ENCODE measurements at regions not wholly inside any gene's neighbourhood (a gene's known extent, or its start where the extent isn't known, plus 50 kb on each side); places are given as distances from the start of the nearest gene placed in this dataset.
"Not testable (repeated sequence)": the region's sequence is repeated elsewhere in the genome, so short reads cannot be mapped to it uniquely, and the experiment has no call there.

- intact Hi-C loops (cut with DNase I): no loop called here
Measured at GRCh38 chr9:31320494-31320893, 1063.9 kb upstream of the ACO1 start.

GRCh38 chr9:31321256-31321655, 1063.2 kb upstream of the ACO1 start:
- intact Hi-C loops (cut with DNase I): no loop called here
- no peaks in the 10 kb centered on the region for H3K9me3 ChIP-seq
- H3K4me1 ChIP-seq: no peaks in the 10 kb centered on the region
- H3K27me3 ChIP-seq: no peaks in the 10 kb centered on the region
- no peak for TF ChIP-seq CTCF (IDR thresholded peaks at IDR 0.05)
- H3K36me3 ChIP-seq: no peaks in the 10 kb centered on the region
- no peak overlapping the region for H3K4me3 ChIP-seq
- no peak overlapping the region for H3K27ac ChIP-seq
- DNase-seq (ENCODE audit: low spot score in 2 of 2): no peak

More at GRCh38 chr9:31320494-31320893, 1063.9 kb upstream of the ACO1 start:
- no peak for TF ChIP-seq CTCF (IDR thresholded peaks at IDR 0.05)
- DNase-seq (ENCODE audit: low spot score in 2 of 2): no peak
- Histone ChIP-seq H3K36me3 (no peaks in the 10 kb centered on the region), H3K4me1 (no peaks in the 10 kb centered on the region), H3K27me3 (no peaks in the 10 kb centered on the region), H3K4me3 (no peak overlapping the region), H3K9me3 (no peaks in the 10 kb centered on the region), H3K27ac (no peak overlapping the region)

DNA sequence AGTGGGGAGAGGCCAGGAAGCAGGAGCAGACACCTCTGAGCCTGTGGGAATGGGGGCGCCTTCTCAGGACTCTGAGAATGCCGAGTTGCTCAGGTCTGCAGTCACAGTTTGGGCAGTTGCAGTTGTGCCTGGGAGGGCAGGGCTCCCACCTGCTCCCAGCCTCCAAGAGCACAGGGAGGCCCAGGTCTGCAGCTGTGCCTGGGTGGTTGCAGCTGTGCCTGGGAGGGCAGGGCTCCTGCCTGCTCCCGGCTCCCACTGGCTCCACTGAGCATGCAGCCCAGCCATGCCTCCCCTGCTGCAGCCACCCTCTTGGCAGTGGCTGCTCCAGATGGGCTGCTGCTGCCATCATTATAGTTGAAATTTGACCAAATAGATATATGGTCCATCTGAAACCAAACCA, 1062.8 kb upstream of the ACO1 start:
- no peak for DNase-seq (ENCODE audit: low spot score in 2 of 2)
- Histone ChIP-seq H3K36me3 (no peaks in the 10 kb centered on the region), H3K9me3 (no peaks in the 10 kb centered on the region), H3K27me3 (no peaks in the 10 kb centered on the region), H3K4me3 (no peak overlapping the region), H3K27ac (no peak overlapping the region), H3K4me1 (no peaks in the 10 kb centered on the region)
- no peak for TF ChIP-seq CTCF (IDR thresholded peaks at IDR 0.05)
- intact Hi-C loops (cut with DNase I): no loop called here

- Histone ChIP-seq H3K36me3 (no peaks in the 10 kb centered on the region), H3K4me3 (no peak overlapping the region), H3K27ac (no peak overlapping the region), H3K27me3 (no peaks in the 10 kb centered on the region), H3K4me1 (no peaks in the 10 kb centered on the region), H3K9me3 (no peaks in the 10 kb centered on the region)
- DNase-seq (ENCODE audit: low spot score in 2 of 2): no peak
- no peak for TF ChIP-seq CTCF (IDR thresholded peaks at IDR 0.05)
- intact Hi-C loops (cut with DNase I): no loop called here
Measured at GRCh38 chr9:31323726-31324444, 1060.6 kb upstream of the ACO1 start.

- no peaks in the 10 kb centered on the region for H3K9me3 ChIP-seq
- no peaks in the 10 kb centered on the region for H3K27me3 ChIP-seq
- H3K4me3 ChIP-seq: no peak overlapping the region
- intact Hi-C loops (cut with DNase I): no loop called here
- H3K27ac ChIP-seq: no peak overlapping the region
- no peak for TF ChIP-seq CTCF (IDR thresholded peaks at IDR 0.05)
- no peaks in the 10 kb centered on the region for H3K4me1 ChIP-seq
- DNase-seq (ENCODE audit: low spot score in 2 of 2): no peak
- no peaks in the 10 kb centered on the region for H3K36me3 ChIP-seq
Measured at GRCh38 chr9:31325778-31326177, 1058.7 kb upstream of the ACO1 start.

DNA sequence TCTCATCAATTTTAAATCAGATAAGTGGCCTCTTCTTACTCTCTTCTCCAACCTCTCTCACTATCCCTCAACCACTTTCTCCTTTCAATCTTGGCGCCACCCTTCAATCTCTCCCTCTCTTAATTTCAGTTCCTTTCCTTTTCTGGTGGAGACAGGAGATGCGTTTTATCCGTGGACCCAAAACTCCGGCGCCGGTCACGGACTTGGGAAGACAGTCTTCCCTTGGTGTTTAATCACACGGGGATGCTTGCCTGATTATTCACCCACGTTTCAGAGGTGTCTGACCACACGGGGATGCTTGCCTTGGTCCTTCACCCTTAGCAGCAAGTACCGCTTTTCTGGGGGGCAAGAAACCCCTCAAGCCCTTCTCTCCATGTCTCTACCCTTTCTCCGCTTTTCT, 1057.6 kb upstream of the ACO1 start:
- intact Hi-C loops (cut with DNase I); H3K4me3 ChIP-seq; H3K27me3 ChIP-seq; H3K9me3 ChIP-seq; H3K4me1 ChIP-seq; H3K36me3 ChIP-seq; DNase-seq (ENCODE audit: low spot score in 2 of 2); H3K27ac ChIP-seq: not testable (repeated sequence)

Data from ascending aorta (tissue), 2 donors.